IMR-90 (cell line): ENCODE measurements at regions not wholly inside any gene's neighbourhood (a gene's known extent, or its start where the extent isn't known, plus 50 kb on each side); places are given as distances from the start of the nearest gene placed in this dataset.

Source experiments
- ATAC-seq: fragments of 200-7000 bp; cut with Tn5 transposase; 2 replicates; pipeline ENCODE4 v1.9.1; 2020; ENCODE audit warnings: low read depth, mild to moderate bottlenecking, moderate library complexity
- BruUV-seq: library from RNA; stranded (reverse); fragments of 400-500 nt; replicated peaks from 2 replicates; lab custom pipeline; 2021; lab: Mats Ljungman, UMichigan
- CTCF ChIA-PET: fragments of 300-600 bp; formaldehyde crosslinking; extraction: SDS; loops from one replicate; lab custom pipeline; 2021; ENCODE audit warnings: antibody characterized with exemption; lab: Yijun Ruan, JAX
- POLR2A ChIA-PET: fragments of 300-600 bp; sonication (Branson Sonifier 250); formaldehyde crosslinking; loops from one replicate; lab custom pipeline; 2022; ENCODE audit warnings: antibody characterized with exemption; ENCODE audit not compliant: unreplicated experiment; lab: Charles Lee
- DNase-seq: peaks from one replicate; pipeline ENCODE4 v3.0.0; 2013
- H2AFZ ChIP-seq: replicated peaks from 2 replicates; pipeline ENCODE3; 2013; ENCODE audit warnings: low read length, mild to moderate bottlenecking; ENCODE audit not compliant: poor library complexity
- H2AK5ac ChIP-seq: 2 replicates; pipeline ENCODE4 v1.6.1; 2013; ENCODE audit warnings: low read depth, low read length, inconsistent platforms
- H2AK9ac ChIP-seq: replicated peaks from 2 replicates; pipeline ENCODE3; 2013; ENCODE audit warnings: mild to moderate bottlenecking, low read depth, low read length, moderate library complexity; ENCODE audit not compliant: poor library complexity
- H2BK120ac ChIP-seq: 2 replicates; pipeline ENCODE4 v1.6.1; 2013; ENCODE audit warnings: low read depth, low read length, inconsistent platforms
- H2BK15ac ChIP-seq: 3 replicates; pipeline ENCODE4 v1.6.1; 2013; ENCODE audit warnings: low read depth, low read length, inconsistent platforms
- H2BK20ac ChIP-seq: 2 replicates; pipeline ENCODE4 v1.6.1; 2013; ENCODE audit warnings: low read depth, mild to moderate bottlenecking, inconsistent platforms, low read length, moderate library complexity
- H2BK5ac ChIP-seq: 2 replicates; pipeline ENCODE4 v1.6.1; 2013; ENCODE audit warnings: mild to moderate bottlenecking, low read depth, low read length, inconsistent platforms; ENCODE audit not compliant: poor library complexity, severe bottlenecking
- H3K14ac ChIP-seq: replicated peaks from 2 replicates; pipeline ENCODE4 v1.6.1; 2013; ENCODE audit warnings: low read depth, low read length, inconsistent platforms
- H3K18ac ChIP-seq: 2 replicates; pipeline ENCODE4 v1.6.1; 2013; ENCODE audit warnings: low read depth, low read length, control low read depth
- H3K23ac ChIP-seq: 2 replicates; pipeline ENCODE4 v1.6.1; 2013; ENCODE audit warnings: low read depth, low read length, inconsistent platforms
- H3K27ac ChIP-seq: 2 replicates; pipeline ENCODE4 v1.5.1; 2013; ENCODE audit warnings: mild to moderate bottlenecking, control low read depth, low read length; ENCODE audit not compliant: insufficient read depth
- H3K27me3 ChIP-seq: 2 replicates; pipeline ENCODE4 v1.6.1; 2013; ENCODE audit warnings: low read length; ENCODE audit not compliant: control insufficient read depth, insufficient read depth
- H3K36me3 ChIP-seq: 2 replicates; pipeline ENCODE4 v1.6.1; 2013; ENCODE audit warnings: low read length, mixed read lengths; ENCODE audit not compliant: control insufficient read depth, insufficient read depth
- H3K4ac ChIP-seq: 2 replicates; pipeline ENCODE4 v1.6.1; 2013; ENCODE audit warnings: low read depth, low read length, inconsistent platforms
- H3K4me1 ChIP-seq: 2 replicates; pipeline ENCODE4 v1.6.1; 2013; ENCODE audit warnings: low read length, mixed read lengths; ENCODE audit not compliant: control insufficient read depth, insufficient read depth
- H3K4me2 ChIP-seq: 2 replicates; pipeline ENCODE4 v1.6.1; 2013; ENCODE audit warnings: low read depth, mild to moderate bottlenecking, control low read depth, low read length, moderate library complexity
- H3K4me3 ChIP-seq: 2 replicates; pipeline ENCODE4 v1.5.1; 2013; ENCODE audit warnings: low read depth, mild to moderate bottlenecking, control low read depth, low read length, moderate library complexity; ENCODE audit not compliant: insufficient read depth
- H3K56ac ChIP-seq: 2 replicates; pipeline ENCODE4 v1.6.1; 2013; ENCODE audit warnings: low read length, inconsistent platforms; ENCODE audit not compliant: insufficient read depth; ENCODE audit errors: extremely low read depth
- H3K79me1 ChIP-seq, 2 experiments: 2 replicates each; pipeline ENCODE4 v1.6.1; 2013; ENCODE audit warnings: low read length in 2 of 2, inconsistent platforms in 1 of 2, low read depth in 1 of 2
- H3K9ac ChIP-seq: 2 replicates; pipeline ENCODE4 v1.6.1; 2013; ENCODE audit warnings: low read depth, low read length, control low read depth
- H3K9me1 ChIP-seq: 2 replicates; pipeline ENCODE4 v1.6.1; 2013; ENCODE audit warnings: low read length, inconsistent platforms; ENCODE audit not compliant: insufficient read depth
- H3K9me3 ChIP-seq: 2 replicates; pipeline ENCODE4 v1.6.1; 2013; ENCODE audit warnings: low read length; ENCODE audit not compliant: control insufficient read depth, insufficient read depth
- H4K20me1 ChIP-seq: 2 replicates; pipeline ENCODE4 v1.6.1; 2013; ENCODE audit warnings: low read length, inconsistent platforms; ENCODE audit not compliant: insufficient read depth
- H4K5ac ChIP-seq: 2 replicates; pipeline ENCODE4 v1.6.1; 2013; ENCODE audit warnings: mild to moderate bottlenecking, low read depth, low read length, control low read depth
- H4K8ac ChIP-seq, 2 experiments: 2 replicates each; pipeline ENCODE4 v1.6.1; 2013; ENCODE audit warnings: low read depth in 2 of 2, low read length in 2 of 2, control low read depth in 1 of 2, inconsistent platforms in 1 of 2
- H4K91ac ChIP-seq: 2 replicates; pipeline ENCODE4 v1.6.1; 2013; ENCODE audit warnings: low read depth, low read length, inconsistent platforms; ENCODE audit not compliant: insufficient read depth
- CEBPB ChIP-seq: IDR thresholded peaks from 2 replicates; pipeline ENCODE4 v1.6.1; 2012; ENCODE audit warnings: low read depth, low read length, improper control_type of control experiment
- CTCF ChIP-seq: conservative IDR thresholded peaks from 2 replicates; pipeline ENCODE4 v1.5.1; 2012; ENCODE audit warnings: mild to moderate bottlenecking, low read depth, low read length, improper control_type of control experiment
- ELK1 ChIP-seq: fragments of 150-350 bp; IDR thresholded peaks from 2 replicates; pipeline ENCODE4 v1.6.1; 2016; ENCODE audit warnings: low read depth, mild to moderate bottlenecking, low read length, moderate library complexity, borderline replicate concordance
- FOS ChIP-seq: fragments of 150-350 bp; IDR thresholded peaks from 2 replicates; pipeline ENCODE4 v1.6.1; 2016; ENCODE audit warnings: low read depth, low read length
- MAFK ChIP-seq: IDR thresholded peaks from 2 replicates; pipeline ENCODE4 v1.6.1; 2012; ENCODE audit warnings: low read depth, low read length, improper control_type of control experiment
- MAZ ChIP-seq: IDR thresholded peaks from 2 replicates; pipeline ENCODE4 v1.6.1; 2012; ENCODE audit warnings: low read depth, mild to moderate bottlenecking, low read length, improper control_type of control experiment, moderate library complexity, borderline replicate concordance
- MXI1 ChIP-seq: IDR thresholded peaks from 2 replicates; pipeline ENCODE4 v1.6.1; 2012; ENCODE audit warnings: low read depth, mild to moderate bottlenecking, low read length, moderate library complexity, borderline replicate concordance
- RAD21 ChIP-seq: IDR thresholded peaks from 2 replicates; pipeline ENCODE4 v1.6.1; 2012; ENCODE audit warnings: low read length, improper control_type of control experiment
- RCOR1 ChIP-seq: IDR thresholded peaks from 2 replicates; pipeline ENCODE4 v1.6.1; 2012; ENCODE audit warnings: mild to moderate bottlenecking, low read length, improper control_type of control experiment; ENCODE audit not compliant: insufficient replicate concordance
- RFX5 ChIP-seq: IDR thresholded peaks from 2 replicates; pipeline ENCODE4 v1.8.0; 2012; ENCODE audit warnings: low read depth, mild to moderate bottlenecking, low read length, moderate library complexity
- SMC3 ChIP-seq: fragments of 150-350 bp; IDR thresholded peaks from 2 replicates; pipeline ENCODE4 v1.6.1; 2016; ENCODE audit warnings: low read depth, mild to moderate bottlenecking, antibody characterized with exemption, low read length, moderate library complexity
- USF2 ChIP-seq: fragments of 150-350 bp; IDR thresholded peaks from 2 replicates; pipeline ENCODE4 v1.6.1; 2017; ENCODE audit warnings: mild to moderate bottlenecking, antibody characterized with exemption, low read length, low read depth
- WGBS, 2 experiments: methylation state at CpG; one replicate each; pipeline versions ENCODE4 v1.1.5 to v1.1.7; 2013; ENCODE audit warnings: missing lambda C conversion rate in 2 of 2; ENCODE audit not compliant: insufficient read length in 1 of 2; ENCODE audit errors: extremely low coverage in 2 of 2; 5-methylcytosine and 5-hydroxymethylcytosine counted together
- dilution Hi-C: fragments of 300-500 bp; cut with HindIII; formaldehyde crosslinking; loops from one replicate; pipeline ENCODE4 v1.14.3; 2018; ENCODE audit warnings: low sequenced_read_pairs; ENCODE audit not compliant: unreplicated experiment
- in situ Hi-C: fragments of 300-500 bp; cut with MboI; formaldehyde crosslinking; loops from 3 replicates; pipeline ENCODE4 v1.14.3; 2019; ENCODE audit warnings: low sequenced_read_pairs, inconsistent platforms, mixed read lengths
- intact Hi-C: fragments of 100-400 bp; cut with micrococcal nuclease; formaldehyde crosslinking; loops from 2 replicates; pipeline ENCODE4 v1.10.0; 2022

- Histone ChIP-seq H3K4me3 (no peak overlapping the region), H3K27ac (no peak overlapping the region), H4K20me1 (no peaks in the 10 kb centered on the region), H3K9ac (no peak overlapping the region), H3K9me3 (peaks cover 12% of the 10 kb centered on the region), H4K5ac (no peak overlapping the region), H2BK20ac (no peak overlapping the region), H3K9me1 (no peaks in the 10 kb centered on the region), H4K8ac (no peak overlapping the region), H3K27me3 (peaks cover 13% of the 10 kb centered on the region), H3K56ac (no peak overlapping the region), H2BK120ac (no peak overlapping the region), H3K4me1 (no peaks in the 10 kb centered on the region), H3K36me3 (no peaks in the 10 kb centered on the region), H2BK15ac (no peak overlapping the region), H2BK5ac (no peak overlapping the region), H3K4me2 (no peak overlapping the region), H2AK9ac (no peak overlapping the region), H3K23ac (no peak overlapping the region), H3K4ac (no peak overlapping the region), H4K91ac (no peak overlapping the region), H3K14ac (no peak overlapping the region), H2AK5ac (no peak overlapping the region), H3K18ac (no peak overlapping the region), H3K79me1 (no peaks in the 10 kb centered on the region), H2AFZ (no peak overlapping the region)
- intact Hi-C loops: no loop called here
- no TSS peak for BruUV-seq
- WGBS, 2 experiments: no CpG with 5 or more reads among the region's 1 CpG
- in situ Hi-C loops: no loop called here
- ATAC-seq (no peak), DNase-seq (no peak)
- dilution Hi-C loops: no loop called here
- ChIA-PET CTCF (no interaction called here), POLR2A (no interaction called here)
- TF ChIP-seq FOS: no peak
- TF ChIP-seq CTCF: no peak
- TF ChIP-seq RCOR1: no peak
- TF ChIP-seq USF2: no peak
- no peak for TF ChIP-seq MAFK
- no peak for TF ChIP-seq CEBPB
- no peak for TF ChIP-seq MXI1
- no peak for TF ChIP-seq MAZ
- TF ChIP-seq RAD21: no peak
- no peak for TF ChIP-seq SMC3
- TF ChIP-seq RFX5: no peak
- TF ChIP-seq ELK1: no peak
Measured at GRCh38 chr1:229085291-229085690, 185.6 kb upstream of the RAB4A start.
